Fibroblast of upper back skin (primary cell): ENCODE measurements at regions not wholly inside any gene's neighbourhood (a gene's known extent, or its start where the extent isn't known, plus 50 kb on each side); places are given as distances from the start of the nearest gene placed in this dataset.
"Not testable (repeated sequence)": the region's sequence is repeated elsewhere in the genome, so short reads cannot be mapped to it uniquely, and the experiment has no call there.

Source experiments
- DNase-seq: peaks from one replicate; pipeline ENCODE4 v3.0.0-alpha.2; 2013

- DNase-seq: no peak
Measured at GRCh38 chr2:129369437-129369836, 610.0 kb upstream of the RAB6C start.

GRCh38 chr2:129374452-129374851 lies 605.0 kb upstream of the RAB6C start:
- no peak for DNase-seq

- no peak for DNase-seq
Measured at GRCh38 chr2:129375632-129376425, 603.6 kb upstream of the RAB6C start.

GRCh38 chr2:129376426-129377077 lies 602.9 kb upstream of the RAB6C start:
- no peak for DNase-seq

- DNase-seq: no peak
Measured at GRCh38 chr2:129377078-129377469, 602.4 kb upstream of the RAB6C start.

- DNase-seq: no peak
Measured at GRCh38 chr2:129378186-129378585, 601.3 kb upstream of the RAB6C start.

GRCh38 chr2:129379411-129379810 lies 600.1 kb upstream of the RAB6C start:
- DNase-seq: no peak

- no peak for DNase-seq
Measured at GRCh38 chr2:129381789-129382188, 597.7 kb upstream of the RAB6C start.

- no peak for DNase-seq
Measured at GRCh38 chr2:129388870-129389269, 590.6 kb upstream of the RAB6C start.

- no peak for DNase-seq
Measured at GRCh38 chr2:129393816-129394215, 585.6 kb upstream of the RAB6C start.

- peak; percentile 15 for DNase-seq
Measured at GRCh38 chr2:129396980-129397599, 582.4 kb upstream of the RAB6C start.

- DNase-seq: no peak
Measured at GRCh38 chr2:129400826-129401225, 578.6 kb upstream of the RAB6C start.

GRCh38 chr2:129402076-129402475 lies 577.4 kb upstream of the RAB6C start:
- no peak for DNase-seq

GRCh38 chr2:129404000-129404685 lies 575.3 kb upstream of the RAB6C start:
- DNase-seq: no peak

- no peak for DNase-seq
Measured at GRCh38 chr2:129408570-129408969, 570.9 kb upstream of the RAB6C start.

- DNase-seq: not testable (repeated sequence)
Measured at GRCh38 chr2:129417041-129417440, 562.4 kb upstream of the RAB6C start.

- DNase-seq: no peak
Measured at GRCh38 chr2:129422028-129422427, 557.4 kb upstream of the RAB6C start.

- DNase-seq: no peak
Measured at GRCh38 chr2:129428086-129428660, 551.3 kb upstream of the RAB6C start.

- no peak for DNase-seq
Measured at GRCh38 chr2:129430911-129431310, 548.6 kb upstream of the RAB6C start.

- no peak for DNase-seq
Measured at GRCh38 chr2:129431881-129432280, 547.6 kb upstream of the RAB6C start.

GRCh38 chr2:129436809-129437208 lies 542.7 kb upstream of the RAB6C start:
- DNase-seq: no peak

GRCh38 chr2:129437725-129438124 lies 541.7 kb upstream of the RAB6C start:
- DNase-seq: no peak

- DNase-seq: no peak
Measured at GRCh38 chr2:129438501-129439057, 540.9 kb upstream of the RAB6C start.
